ENCODE measurements at regions not wholly inside any gene's neighbourhood (a gene's known extent, or its start where the extent isn't known, plus 50 kb on each side); places are given as distances from the start of the nearest gene placed in this dataset.
A peak's percentile ranks its signal among the peaks of the same experiment; 100 is the strongest.

DNA sequence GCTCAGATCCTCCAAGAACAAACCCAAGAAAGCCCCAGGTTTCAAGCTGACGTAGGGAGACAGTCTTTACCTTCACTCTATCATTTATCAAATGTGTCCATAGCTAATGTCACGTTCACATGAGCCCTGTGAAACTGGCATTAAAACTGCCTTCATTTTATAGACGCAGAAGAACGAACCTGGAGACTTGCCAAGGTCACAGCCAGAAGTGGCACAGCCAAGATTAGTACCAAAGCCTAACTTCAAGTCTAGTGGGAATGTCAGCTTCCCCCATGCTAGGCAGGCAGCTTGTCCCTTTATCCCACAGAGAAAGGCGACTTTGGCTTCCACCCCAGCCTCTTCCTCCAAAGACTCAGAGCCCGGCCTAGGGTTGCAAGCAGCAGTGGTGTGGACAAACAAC lies 517.2 kb downstream of the SHQ1 start:
- no peak overlapping the region for H3K4me3 ChIP-seq (ENCODE audit: extremely low read depth, insufficient read depth, low read length, poor library complexity, severe bottlenecking)
- 92 to 93% methylated on average over 6 of the region's 6 CpGs for WGBS, 2 experiments (ENCODE audit: insufficient coverage in 2 of 2)
- no peaks in the 10 kb centered on the region for H3K36me3 ChIP-seq (ENCODE audit: control insufficient read depth, insufficient read depth, low read length)
- no peaks in the 10 kb centered on the region for H3K9me3 ChIP-seq (ENCODE audit: control insufficient read depth, low read length)
- H3K27ac ChIP-seq (ENCODE audit: low read depth, low read length, severe bottlenecking), result no peak overlapping the region
- no peaks in the 10 kb centered on the region for H3K4me1 ChIP-seq (ENCODE audit: control insufficient read depth, insufficient read depth, low read length, poor library complexity, severe bottlenecking)

DNA sequence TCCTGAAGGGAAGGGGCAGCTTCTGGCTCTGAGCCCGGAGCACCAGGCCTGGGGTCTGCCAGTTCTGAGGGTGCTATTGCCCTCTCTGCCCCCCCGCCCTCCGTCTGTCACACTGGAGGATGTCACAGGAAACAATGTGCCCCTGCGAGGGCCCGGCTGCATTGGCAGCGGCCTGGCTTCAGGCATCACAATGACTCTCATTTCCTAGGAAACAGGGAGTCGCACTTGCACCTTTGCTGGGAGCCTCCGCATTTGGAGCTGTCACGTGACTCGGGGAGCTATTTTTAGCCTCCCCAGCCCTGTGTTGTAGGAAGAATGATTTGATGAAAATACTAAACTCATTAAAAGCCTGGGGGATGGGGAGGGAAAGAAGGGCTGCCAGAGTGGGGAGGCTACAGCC lies 518.9 kb downstream of the SHQ1 start:
- H3K4me3 ChIP-seq (ENCODE audit: extremely low read depth, insufficient read depth, low read length, poor library complexity, severe bottlenecking), result no peak overlapping the region
- H3K27ac ChIP-seq (ENCODE audit: low read depth, low read length, severe bottlenecking), result no peak overlapping the region
- no peaks in the 10 kb centered on the region for H3K36me3 ChIP-seq (ENCODE audit: control insufficient read depth, insufficient read depth, low read length)
- no peaks in the 10 kb centered on the region for H3K4me1 ChIP-seq (ENCODE audit: control insufficient read depth, insufficient read depth, low read length, poor library complexity, severe bottlenecking)
- no peaks in the 10 kb centered on the region for H3K9me3 ChIP-seq (ENCODE audit: control insufficient read depth, low read length)
- WGBS, 2 experiments (ENCODE audit: insufficient coverage in 2 of 2), result 61 to 81% methylated on average over 6 to 10 of the region's 10 CpGs

DNA sequence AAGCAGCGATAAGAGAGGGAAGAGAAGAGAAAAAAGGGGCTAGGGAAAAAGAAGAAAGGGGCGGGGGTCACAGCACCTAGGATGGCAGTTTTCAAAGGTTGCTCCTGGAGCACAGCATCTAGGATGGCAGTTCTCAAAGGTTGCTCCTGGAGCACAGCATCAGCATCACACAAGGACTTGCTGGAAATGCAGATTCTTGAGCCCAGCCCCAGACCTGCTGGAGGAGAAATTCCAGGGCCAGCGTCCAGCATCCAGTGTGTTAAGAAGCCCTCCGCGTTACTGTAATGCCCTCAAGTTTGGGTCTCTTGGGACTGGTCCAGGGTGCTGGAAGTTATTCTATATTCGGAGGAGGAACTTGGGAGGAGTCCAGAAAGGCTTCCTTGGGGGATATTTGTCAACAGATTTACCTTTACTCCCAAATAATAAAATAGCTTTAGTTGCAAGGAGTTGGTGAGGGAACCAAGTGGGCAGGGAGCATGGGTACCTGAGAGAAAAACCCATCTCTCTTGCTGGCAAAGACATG lies 519.4 kb downstream of the SHQ1 start:
- Histone ChIP-seq H3K36me3 (ENCODE audit: control insufficient read depth, insufficient read depth, low read length) (no peaks in the 10 kb centered on the region), H3K27ac (ENCODE audit: low read depth, low read length, severe bottlenecking) (no peak overlapping the region), H3K4me1 (ENCODE audit: control insufficient read depth, insufficient read depth, low read length, poor library complexity, severe bottlenecking) (no peaks in the 10 kb centered on the region), H3K4me3 (ENCODE audit: extremely low read depth, insufficient read depth, low read length, poor library complexity, severe bottlenecking) (no peak overlapping the region), H3K9me3 (ENCODE audit: control insufficient read depth, low read length) (no peaks in the 10 kb centered on the region)
- 80 to 89% methylated on average over 5 of the region's 6 CpGs for WGBS, 2 experiments (ENCODE audit: insufficient coverage in 2 of 2)

DNA sequence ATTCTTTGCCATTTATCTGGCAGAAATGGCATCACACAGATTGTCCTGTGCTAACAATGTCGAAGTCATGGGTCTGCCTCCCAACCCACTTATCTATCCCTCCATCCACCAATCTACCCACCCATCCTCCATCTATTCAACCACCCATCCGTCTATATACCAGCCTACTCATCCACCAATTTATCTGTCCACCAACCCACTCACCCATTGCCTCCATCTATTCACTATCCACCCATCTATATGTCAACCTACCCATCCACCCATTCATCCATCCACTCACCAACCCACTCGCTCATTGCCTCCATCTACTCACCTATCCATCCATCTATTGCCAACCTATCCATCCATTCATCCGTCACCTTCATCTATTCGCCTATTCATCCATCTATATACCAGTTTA lies 521.2 kb downstream of the SHQ1 start:
- Histone ChIP-seq H3K36me3 (ENCODE audit: control insufficient read depth, insufficient read depth, low read length) (no peaks in the 10 kb centered on the region), H3K4me1 (ENCODE audit: control insufficient read depth, insufficient read depth, low read length, poor library complexity, severe bottlenecking) (no peaks in the 10 kb centered on the region), H3K9me3 (ENCODE audit: control insufficient read depth, low read length) (no peaks in the 10 kb centered on the region), H3K4me3 (ENCODE audit: extremely low read depth, insufficient read depth, low read length, poor library complexity, severe bottlenecking) (no peak overlapping the region), H3K27ac (ENCODE audit: low read depth, low read length, severe bottlenecking) (no peak overlapping the region)
- WGBS, 2 experiments (ENCODE audit: insufficient coverage in 2 of 2), result 80 to 89% methylated on average over 5 of the region's 5 CpGs

DNA sequence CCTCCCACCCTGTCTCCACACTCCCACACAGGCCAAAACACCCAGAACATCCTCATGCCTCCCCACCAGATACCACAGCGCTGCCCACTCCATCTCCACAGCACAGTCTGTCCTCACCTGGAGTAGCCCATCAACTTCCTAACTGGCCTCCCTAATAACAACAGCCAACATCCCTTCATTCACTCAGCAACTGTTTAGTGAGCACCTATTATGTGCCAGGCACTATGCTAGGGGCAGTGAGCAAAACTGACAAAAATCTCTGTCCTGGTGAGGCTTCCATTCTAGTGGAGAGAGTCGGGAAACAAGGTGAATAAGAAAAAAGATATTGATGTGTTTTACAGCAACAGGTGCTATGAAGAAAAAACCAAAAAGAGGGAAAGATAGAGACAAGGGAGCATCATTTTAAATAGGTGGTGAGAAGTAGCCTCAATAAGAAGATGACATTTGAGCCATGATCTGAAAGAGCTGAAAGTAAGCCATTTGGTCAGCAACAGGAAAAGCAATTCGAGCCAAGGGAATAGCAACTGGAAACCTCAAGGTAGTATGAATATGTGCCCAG lies 523.9 kb downstream of the SHQ1 start:
- no peaks in the 10 kb centered on the region for H3K36me3 ChIP-seq (ENCODE audit: control insufficient read depth, insufficient read depth, low read length)
- no peak overlapping the region for H3K27ac ChIP-seq (ENCODE audit: low read depth, low read length, severe bottlenecking)
- H3K4me3 ChIP-seq (ENCODE audit: extremely low read depth, insufficient read depth, low read length, poor library complexity, severe bottlenecking), result no peak overlapping the region
- H3K9me3 ChIP-seq (ENCODE audit: control insufficient read depth, low read length), result no peaks in the 10 kb centered on the region
- H3K4me1 ChIP-seq (ENCODE audit: control insufficient read depth, insufficient read depth, low read length, poor library complexity, severe bottlenecking), result peaks cover 5% of the 10 kb centered on the region
- 81 to 86% methylated on average over 3 of the region's 3 CpGs for WGBS, 2 experiments (ENCODE audit: insufficient coverage in 2 of 2)

DNA sequence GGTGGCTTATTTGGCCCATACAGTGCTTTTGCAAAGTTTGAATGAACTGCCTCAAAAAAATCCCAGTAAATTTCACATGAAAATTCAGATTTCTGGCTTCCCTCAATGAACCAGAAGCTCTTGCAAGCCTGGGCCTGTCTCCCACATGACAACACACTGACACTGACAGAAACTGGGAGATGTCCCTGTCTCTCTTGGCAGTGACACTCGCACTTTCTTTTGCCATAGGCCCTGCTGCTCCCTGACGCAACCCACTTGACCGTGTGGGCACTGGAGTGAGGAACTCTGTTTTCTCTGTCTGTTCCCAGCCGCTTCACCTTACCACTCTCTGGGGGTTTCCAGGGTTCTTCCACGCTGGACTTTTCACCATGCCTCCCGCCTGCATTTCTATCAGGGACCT lies 524.5 kb downstream of the SHQ1 start:
- WGBS, 2 experiments (ENCODE audit: insufficient coverage in 2 of 2), result 92 to 94% methylated on average over 6 of the region's 6 CpGs
- Histone ChIP-seq H3K4me1 (ENCODE audit: control insufficient read depth, insufficient read depth, low read length, poor library complexity, severe bottlenecking) (peaks cover 11% of the 10 kb centered on the region), H3K4me3 (ENCODE audit: extremely low read depth, insufficient read depth, low read length, poor library complexity, severe bottlenecking) (no peak overlapping the region), H3K27ac (ENCODE audit: low read depth, low read length, severe bottlenecking) (no peak overlapping the region), H3K9me3 (ENCODE audit: control insufficient read depth, low read length) (no peaks in the 10 kb centered on the region), H3K36me3 (ENCODE audit: control insufficient read depth, insufficient read depth, low read length) (no peaks in the 10 kb centered on the region)

DNA sequence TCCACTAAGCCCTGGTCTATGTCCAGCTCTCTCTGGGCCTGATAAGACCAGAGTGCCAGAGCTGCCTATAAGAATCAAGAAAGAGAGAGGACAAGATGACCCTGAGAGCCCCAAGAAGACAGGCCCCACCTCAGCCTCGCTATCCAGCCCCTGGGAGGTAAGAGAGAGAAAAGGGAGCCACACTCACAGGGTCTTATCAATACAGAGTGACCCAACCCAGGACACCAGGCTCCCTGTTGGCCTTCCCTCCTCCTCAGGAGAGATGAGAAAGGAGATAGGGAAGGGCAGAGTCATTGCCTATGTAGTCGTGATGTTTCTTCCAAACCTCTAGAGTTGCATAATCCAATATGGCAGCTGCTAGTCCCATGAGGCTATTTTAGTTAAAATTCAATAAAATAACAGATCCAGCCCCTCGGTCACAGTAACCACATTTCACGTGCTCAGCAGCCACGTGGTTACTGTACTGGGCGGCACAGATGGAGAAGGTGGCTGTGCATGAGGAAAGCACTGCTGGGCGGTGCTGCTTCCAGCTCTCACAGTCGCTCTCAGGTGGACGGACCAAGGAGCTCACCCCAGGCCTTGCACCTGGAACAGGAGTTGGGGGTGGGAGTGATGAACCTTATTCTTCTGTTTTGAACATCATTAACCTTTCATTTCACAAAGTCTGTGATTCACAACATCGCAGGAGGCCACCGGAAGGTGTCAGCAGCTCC lies 525.8 kb downstream of the SHQ1 start:
- H3K4me3 ChIP-seq (ENCODE audit: extremely low read depth, insufficient read depth, low read length, poor library complexity, severe bottlenecking), result no peak overlapping the region
- H3K9me3 ChIP-seq (ENCODE audit: control insufficient read depth, low read length), result no peaks in the 10 kb centered on the region
- WGBS, 2 experiments (ENCODE audit: insufficient coverage in 2 of 2), result 93 to 96% methylated on average over 5 to 6 of the region's 11 CpGs
- no peaks in the 10 kb centered on the region for H3K36me3 ChIP-seq (ENCODE audit: control insufficient read depth, insufficient read depth, low read length)
- peaks cover 16% of the 10 kb centered on the region for H3K4me1 ChIP-seq (ENCODE audit: control insufficient read depth, insufficient read depth, low read length, poor library complexity, severe bottlenecking)
- no peak overlapping the region for H3K27ac ChIP-seq (ENCODE audit: low read depth, low read length, severe bottlenecking)

DNA sequence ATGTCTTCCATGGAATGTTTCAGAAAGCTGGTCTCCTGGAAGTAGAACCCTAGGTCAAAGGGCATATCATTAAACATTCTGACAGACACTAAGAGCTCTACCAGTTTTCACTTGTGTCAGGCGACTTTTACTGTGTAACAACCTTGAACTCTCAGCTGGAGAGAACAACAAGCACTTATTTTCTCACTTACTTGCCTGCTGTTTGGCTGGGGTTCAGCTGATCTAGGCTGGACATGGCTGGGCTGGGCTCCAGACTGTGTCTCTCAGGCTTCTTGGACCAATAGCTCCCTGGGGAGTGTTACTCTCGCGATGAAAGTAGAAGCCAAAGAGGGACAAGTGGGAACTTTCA lies 527.3 kb downstream of the SHQ1 start:
- Histone ChIP-seq H3K9me3 (ENCODE audit: control insufficient read depth, low read length) (no peaks in the 10 kb centered on the region), H3K36me3 (ENCODE audit: control insufficient read depth, insufficient read depth, low read length) (no peaks in the 10 kb centered on the region), H3K27ac (ENCODE audit: low read depth, low read length, severe bottlenecking) (no peak overlapping the region), H3K4me1 (ENCODE audit: control insufficient read depth, insufficient read depth, low read length, poor library complexity, severe bottlenecking) (peaks cover 16% of the 10 kb centered on the region), H3K4me3 (ENCODE audit: extremely low read depth, insufficient read depth, low read length, poor library complexity, severe bottlenecking) (no peak overlapping the region)
- 100% methylated on average over 2 to 3 of the region's 3 CpGs for WGBS, 2 experiments (ENCODE audit: insufficient coverage in 2 of 2)

DNA sequence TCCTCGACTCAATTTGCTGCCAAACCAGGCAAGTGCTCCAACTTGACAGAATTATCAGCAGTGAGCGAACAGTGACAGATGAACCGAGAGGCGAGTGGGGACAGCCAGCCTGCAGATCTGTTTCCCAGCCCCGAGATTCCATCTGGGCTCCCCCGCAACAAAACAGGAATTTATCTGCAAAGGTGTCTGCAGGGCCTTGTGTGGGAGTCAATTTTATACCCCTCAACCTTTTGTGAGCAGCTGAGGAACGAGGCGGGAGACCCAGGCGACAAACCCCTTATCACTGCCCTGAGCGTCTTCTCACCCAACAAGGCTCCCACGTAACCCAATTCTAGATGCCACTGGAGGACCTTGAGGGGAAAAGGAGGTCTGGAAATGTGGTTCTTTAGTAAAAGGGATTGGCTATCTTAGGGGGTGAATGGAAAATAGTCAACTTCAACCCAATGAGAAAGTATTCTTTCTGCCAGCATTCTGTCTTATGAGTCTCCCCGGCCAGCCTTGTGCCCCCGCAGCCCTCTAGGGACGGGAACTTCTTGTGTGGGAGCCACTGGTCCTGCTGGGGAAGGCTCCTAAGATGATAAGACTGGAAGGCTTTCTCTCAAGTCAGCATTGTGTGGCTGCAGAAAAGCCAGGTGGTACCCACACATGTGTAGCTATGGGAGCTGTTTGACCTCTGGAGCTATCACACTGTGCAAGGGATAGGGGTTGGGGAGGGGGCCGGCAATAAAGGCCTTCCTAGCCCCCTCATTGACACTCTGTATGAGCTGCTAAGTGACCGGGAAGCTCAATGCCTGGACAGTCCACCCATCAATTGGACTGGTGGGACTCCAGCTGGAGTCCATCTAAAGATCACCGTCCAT lies 527.9 kb downstream of the SHQ1 start:
- Histone ChIP-seq H3K9me3 (ENCODE audit: control insufficient read depth, low read length) (no peaks in the 10 kb centered on the region), H3K36me3 (ENCODE audit: control insufficient read depth, insufficient read depth, low read length) (no peaks in the 10 kb centered on the region), H3K4me1 (ENCODE audit: control insufficient read depth, insufficient read depth, low read length, poor library complexity, severe bottlenecking) (peaks cover 16% of the 10 kb centered on the region), H3K27ac (ENCODE audit: low read depth, low read length, severe bottlenecking) (no peak overlapping the region), H3K4me3 (ENCODE audit: extremely low read depth, insufficient read depth, low read length, poor library complexity, severe bottlenecking) (no peak overlapping the region)
- 89 to 90% methylated on average over 11 to 14 of the region's 17 CpGs for WGBS, 2 experiments (ENCODE audit: insufficient coverage in 2 of 2)

DNA sequence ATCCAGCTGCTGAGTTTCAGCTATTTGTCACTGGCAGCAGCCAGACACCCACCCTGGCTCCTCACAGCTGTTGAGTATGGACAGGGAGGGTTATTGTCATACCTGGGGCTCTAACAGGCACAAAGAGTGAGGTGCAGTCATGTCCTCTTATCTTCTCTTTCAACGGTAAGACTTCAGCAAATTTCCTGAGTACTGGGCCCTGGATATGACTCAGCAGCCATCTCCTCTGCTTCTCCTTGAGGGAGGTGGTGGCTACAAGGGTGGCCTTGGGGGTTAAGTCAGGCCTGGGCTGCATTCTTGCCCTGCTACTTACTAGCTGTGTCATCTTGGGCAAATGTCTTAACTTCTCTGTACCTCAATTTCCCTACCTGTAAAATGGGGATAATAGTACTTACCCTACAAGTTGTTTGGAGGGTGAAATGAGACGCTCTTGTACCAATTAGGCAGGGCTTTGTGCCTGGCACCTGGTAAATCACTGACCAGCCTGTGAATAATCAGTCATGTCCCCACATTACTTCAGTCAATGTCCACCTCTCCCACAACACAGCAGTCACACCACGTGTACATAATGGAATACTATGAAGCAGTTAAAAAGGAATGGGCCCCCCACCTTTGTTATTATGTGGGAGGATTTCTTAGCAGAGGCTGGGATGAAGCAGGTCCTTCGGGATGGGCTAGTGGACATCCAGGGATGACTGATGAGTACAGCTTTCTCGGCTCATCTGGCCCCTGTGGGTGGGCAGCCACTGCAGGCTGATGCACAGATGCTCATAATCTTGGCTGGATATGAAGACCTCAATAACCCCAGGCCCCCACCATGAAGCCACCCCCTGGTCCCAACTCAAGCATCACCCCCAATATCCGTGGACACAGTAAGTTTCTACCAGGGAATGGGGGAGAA lies 528.8 kb downstream of the SHQ1 start:
- peak overlapping the region; percentile 41 for H3K27ac ChIP-seq (ENCODE audit: low read depth, low read length, severe bottlenecking)
- no peaks in the 10 kb centered on the region for H3K36me3 ChIP-seq (ENCODE audit: control insufficient read depth, insufficient read depth, low read length)
- H3K4me3 ChIP-seq (ENCODE audit: extremely low read depth, insufficient read depth, low read length, poor library complexity, severe bottlenecking), result no peak overlapping the region
- WGBS, 2 experiments (ENCODE audit: insufficient coverage in 2 of 2), result 84 to 88% methylated on average over 4 of the region's 6 CpGs
- H3K9me3 ChIP-seq (ENCODE audit: control insufficient read depth, low read length), result no peaks in the 10 kb centered on the region
- peaks cover 16% of the 10 kb centered on the region for H3K4me1 ChIP-seq (ENCODE audit: control insufficient read depth, insufficient read depth, low read length, poor library complexity, severe bottlenecking)
